ENCODE measurements at regions not wholly inside any gene's neighbourhood (a gene's known extent, or its start where the extent isn't known, plus 50 kb on each side); places are given as distances from the start of the nearest gene placed in this dataset.
A peak's percentile ranks its signal among the peaks of the same experiment; 100 is the strongest.

DNA sequence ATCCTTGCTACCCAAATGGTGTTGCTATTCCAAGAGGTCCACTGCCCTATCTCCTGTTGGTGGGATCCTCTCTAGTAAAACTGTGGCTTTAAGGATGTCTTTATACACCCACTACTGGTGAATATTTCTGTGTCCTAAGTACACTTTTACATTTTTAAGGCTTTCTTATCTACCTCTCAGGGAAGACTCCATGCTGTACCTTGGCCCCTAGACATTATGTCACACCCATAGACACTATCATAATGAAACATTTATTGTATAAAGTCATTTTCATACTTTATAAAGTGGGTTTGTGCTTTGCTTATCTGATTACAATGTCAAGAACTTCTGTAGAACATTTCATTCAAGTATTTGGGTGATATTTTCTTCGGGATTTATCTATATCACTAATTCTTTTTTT, 270.3 kb upstream of the SNX7 start:
- Histone ChIP-seq H2AFZ (ENCODE audit: insufficient read depth, low read depth, low read length, poor library complexity, severe bottlenecking) (no peak overlapping the region), H3K4me2 (replicated peaks; ENCODE audit: extremely low read depth, low read length, poor library complexity, severe bottlenecking) (no peak overlapping the region), H3K4me3 (replicated peaks in 1 of 3; ENCODE audit: low read depth in 2 of 3, low read length in 3 of 3) (no peak overlapping the region), H3K4me1 (ENCODE audit: control insufficient read depth in 1 of 2, insufficient read depth in 2 of 2, low read length in 2 of 2) (peaks cover 12 to 19% of the 10 kb centered on the region in 2 donors), H3K27me3 (ENCODE audit: control insufficient read depth in 2 of 2, insufficient read depth in 2 of 2, low read length in 2 of 2) (no peaks in the 10 kb centered on the region), H3K79me2 (ENCODE audit: insufficient read depth, low read length) (no peaks in the 10 kb centered on the region), H3K9me3 (replicated peaks in 1 of 2; ENCODE audit: control insufficient read depth in 1 of 2, insufficient read depth in 1 of 2, low read length in 2 of 2) (no peaks in the 10 kb centered on the region), H4K20me1 (ENCODE audit: insufficient read depth, low read length) (no peaks in the 10 kb centered on the region), H3K9ac (ENCODE audit: insufficient read depth, low read length, poor library complexity, severe bottlenecking) (no peak overlapping the region), H3K27ac (ENCODE audit: low read depth in 1 of 2, low read length in 2 of 2) (no peak overlapping the region), H3K36me3 (replicated peaks in 1 of 2; ENCODE audit: control insufficient read depth in 1 of 2, insufficient read depth in 2 of 2, low read length in 2 of 2) (no peaks in the 10 kb centered on the region)
- Mint-ChIP-seq H3K36me3 (no peaks in the 10 kb centered on the region), H3K27me3 (ENCODE audit: low read depth in 3 of 3) (no peaks in the 10 kb centered on the region), H3K27ac (no peak overlapping the region), H3K4me3 (no peak overlapping the region), H3K4me1 (peaks cover 15% of the 10 kb centered on the region), H3K9me3 (peaks cover 0 to 7% (median 2%) of the 10 kb centered on the region in 7 donors)
- no peak for DNase-seq
- intact Hi-C loops (cut with micrococcal nuclease): no loop called here
- TF ChIP-seq CTCF (IDR thresholded peaks at IDR 0.05): no peak
- WGBS (ENCODE audit: insufficient coverage): no CpG with 5 or more reads among the region's 1 CpG

- Histone ChIP-seq H3K9ac (ENCODE audit: insufficient read depth, low read length, poor library complexity, severe bottlenecking) (no peak overlapping the region), H3K36me3 (replicated peaks in 1 of 2; ENCODE audit: control insufficient read depth in 1 of 2, insufficient read depth in 2 of 2, low read length in 2 of 2) (no peaks in the 10 kb centered on the region), H3K79me2 (ENCODE audit: insufficient read depth, low read length) (no peaks in the 10 kb centered on the region), H3K27ac (ENCODE audit: low read depth in 1 of 2, low read length in 2 of 2) (no peak overlapping the region), H3K4me3 (replicated peaks in 1 of 3; ENCODE audit: low read depth in 2 of 3, low read length in 3 of 3) (no peak overlapping the region), H2AFZ (ENCODE audit: insufficient read depth, low read depth, low read length, poor library complexity, severe bottlenecking) (peak overlapping the region; percentile 28), H3K27me3 (ENCODE audit: control insufficient read depth in 2 of 2, insufficient read depth in 2 of 2, low read length in 2 of 2) (no peaks in the 10 kb centered on the region), H3K4me1 (ENCODE audit: control insufficient read depth in 1 of 2, insufficient read depth in 2 of 2, low read length in 2 of 2) (peaks cover 12 to 19% of the 10 kb centered on the region in 2 donors), H3K9me3 (replicated peaks in 1 of 2; ENCODE audit: control insufficient read depth in 1 of 2, insufficient read depth in 1 of 2, low read length in 2 of 2) (no peaks in the 10 kb centered on the region), H4K20me1 (ENCODE audit: insufficient read depth, low read length) (no peaks in the 10 kb centered on the region), H3K4me2 (replicated peaks; ENCODE audit: extremely low read depth, low read length, poor library complexity, severe bottlenecking) (no peak overlapping the region)
- intact Hi-C loops (cut with micrococcal nuclease): no loop called here
- H3K27me3 Mint-ChIP-seq (ENCODE audit: low read depth in 3 of 3): no peaks in the 10 kb centered on the region
- no peak overlapping the region for H3K4me3 Mint-ChIP-seq
- peaks cover 15% of the 10 kb centered on the region for H3K4me1 Mint-ChIP-seq
- no peak overlapping the region for H3K27ac Mint-ChIP-seq
- peaks cover 0 to 5% (median 1%) of the 10 kb centered on the region in 7 donors for H3K9me3 Mint-ChIP-seq
- H3K36me3 Mint-ChIP-seq: no peaks in the 10 kb centered on the region
- no peak for TF ChIP-seq CTCF (IDR thresholded peaks at IDR 0.05)
- no peak for DNase-seq
Observed at GRCh38 chr1:98389809-98390208, 271.7 kb upstream of the SNX7 start.
